ENCODE measurements at regions not wholly inside any gene's neighbourhood (a gene's known extent, or its start where the extent isn't known, plus 50 kb on each side); places are given as distances from the start of the nearest gene placed in this dataset.

DNA sequence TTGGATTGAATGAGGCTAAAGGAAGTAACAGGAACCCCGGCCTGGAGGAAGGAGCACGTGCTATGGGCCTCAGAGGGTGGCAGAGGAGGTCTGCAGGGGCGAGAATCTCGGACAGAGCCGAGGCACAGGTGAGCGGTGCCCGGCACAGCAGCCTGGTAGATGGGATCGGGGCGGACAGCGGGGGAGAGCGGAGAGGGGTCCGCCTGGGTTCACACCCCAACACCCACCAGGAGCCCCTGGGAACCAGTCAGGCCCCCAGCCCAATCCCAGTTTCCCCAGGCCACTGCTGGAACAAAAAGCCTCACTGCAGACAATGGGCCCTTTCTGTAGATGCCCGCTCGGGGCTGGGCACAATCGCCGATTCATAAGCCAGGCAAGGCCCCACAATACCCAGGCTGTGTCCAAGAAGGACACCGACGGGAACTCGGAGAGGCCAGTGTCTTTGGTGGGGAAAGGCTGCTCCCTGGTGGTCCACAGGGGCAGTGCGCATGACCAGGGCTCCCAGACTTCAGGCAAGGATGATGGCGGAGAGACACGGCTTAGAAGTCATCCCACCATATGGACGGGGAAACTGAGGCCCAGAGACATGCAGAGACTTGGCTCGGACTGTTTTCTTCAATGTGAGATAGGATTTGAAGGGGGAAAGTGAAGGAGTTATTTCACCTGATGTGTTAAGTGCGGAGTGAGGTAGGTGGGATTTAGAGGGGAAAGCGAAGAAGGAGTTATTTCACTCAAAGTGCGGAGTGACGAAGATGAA, 106.9 kb upstream of the GPR26 start:
- WGBS (ENCODE audit: extremely low coverage, insufficient read length, low lambda C conversion rate) = 100% methylated on average over 1 of the region's 28 CpGs
- Mint-ChIP-seq H3K36me3 (ENCODE audit: insufficient read depth in 1 of 3, low read depth in 3 of 3) (no peaks in the 10 kb centered on the region), H3K27ac (no peak overlapping the region)

More for the DNA sequence above, 106.9 kb upstream of the GPR26 start:
- Histone ChIP-seq H3T11ph (ENCODE audit: low read length) (no peak overlapping the region), H3K9ac (ENCODE audit: extremely low read depth, insufficient read length, low read length) (no peak overlapping the region), H3K4me1 (ENCODE audit: insufficient read depth, low read length) (no peaks in the 10 kb centered on the region), H3K79me2 (ENCODE audit: insufficient read depth, low read length) (no peaks in the 10 kb centered on the region), H4K20me1 (ENCODE audit: control insufficient read depth, insufficient read depth, insufficient read length) (no peaks in the 10 kb centered on the region), H4K8ac (replicated peaks; ENCODE audit: insufficient read length, low read depth, low read length) (no peak overlapping the region), H3K14ac (ENCODE audit: insufficient read depth, low read length) (no peak overlapping the region), H3K27me3 (ENCODE audit: insufficient read depth, low read length) (no peaks in the 10 kb centered on the region), H3K18ac (ENCODE audit: insufficient read length, low read depth, low read length) (no peak overlapping the region), H2AFZ (ENCODE audit: low read length) (no peak overlapping the region), H3K27ac (ENCODE audit: insufficient read length, low read depth, low read length) (no peak overlapping the region), H3K9me3 (ENCODE audit: control insufficient read depth, low read depth, low read length) (no peaks in the 10 kb centered on the region), H3K79me1 (ENCODE audit: insufficient read depth, low read depth, low read length, poor library complexity, severe bottlenecking) (no peaks in the 10 kb centered on the region), H2BK5ac (ENCODE audit: insufficient read length, low read length) (no peak overlapping the region), H3K56ac (ENCODE audit: insufficient read length, low read depth, low read length) (no peak overlapping the region), H2BK15ac (ENCODE audit: low read depth, low read length) (no peak overlapping the region), H4K91ac (ENCODE audit: insufficient read length, low read depth, low read length) (no peak overlapping the region), H3K4me2 (ENCODE audit: insufficient read depth, insufficient read length, low read length) (no peak overlapping the region), H3K23ac (ENCODE audit: insufficient read length, low read depth, low read length) (no peak overlapping the region), H2AK5ac (ENCODE audit: insufficient read length, low read length) (no peak overlapping the region), H2BK20ac (ENCODE audit: low read depth, low read length, poor library complexity, severe bottlenecking) (no peak overlapping the region), H3K4ac (ENCODE audit: low read depth, low read length) (no peak overlapping the region), H2BK120ac (ENCODE audit: low read depth, low read length, poor library complexity, severe bottlenecking) (no peak overlapping the region), H4K5ac (ENCODE audit: insufficient read length, low read depth, low read length) (no peak overlapping the region), H2BK12ac (ENCODE audit: insufficient read length, low read depth, low read length) (no peak overlapping the region), H3K23me2 (ENCODE audit: insufficient read length, low read depth, low read length, poor library complexity, severe bottlenecking) (no peaks in the 10 kb centered on the region)
- Mint-ChIP-seq H3K9me3 (no peaks in the 10 kb centered on the region; a peak in 1 of 5 replicates), H3K27me3 (ENCODE audit: low read depth) (peaks cover 9% of the 10 kb centered on the region), H3K4me3 (no peak overlapping the region), H3K4me1 (peaks cover 2 to 10% of the 10 kb centered on the region in 2 experiments; a peak in 1 of 4 replicates)
- peak; percentile 86 for DNase-seq
- TF ChIP-seq, protein P1, sequence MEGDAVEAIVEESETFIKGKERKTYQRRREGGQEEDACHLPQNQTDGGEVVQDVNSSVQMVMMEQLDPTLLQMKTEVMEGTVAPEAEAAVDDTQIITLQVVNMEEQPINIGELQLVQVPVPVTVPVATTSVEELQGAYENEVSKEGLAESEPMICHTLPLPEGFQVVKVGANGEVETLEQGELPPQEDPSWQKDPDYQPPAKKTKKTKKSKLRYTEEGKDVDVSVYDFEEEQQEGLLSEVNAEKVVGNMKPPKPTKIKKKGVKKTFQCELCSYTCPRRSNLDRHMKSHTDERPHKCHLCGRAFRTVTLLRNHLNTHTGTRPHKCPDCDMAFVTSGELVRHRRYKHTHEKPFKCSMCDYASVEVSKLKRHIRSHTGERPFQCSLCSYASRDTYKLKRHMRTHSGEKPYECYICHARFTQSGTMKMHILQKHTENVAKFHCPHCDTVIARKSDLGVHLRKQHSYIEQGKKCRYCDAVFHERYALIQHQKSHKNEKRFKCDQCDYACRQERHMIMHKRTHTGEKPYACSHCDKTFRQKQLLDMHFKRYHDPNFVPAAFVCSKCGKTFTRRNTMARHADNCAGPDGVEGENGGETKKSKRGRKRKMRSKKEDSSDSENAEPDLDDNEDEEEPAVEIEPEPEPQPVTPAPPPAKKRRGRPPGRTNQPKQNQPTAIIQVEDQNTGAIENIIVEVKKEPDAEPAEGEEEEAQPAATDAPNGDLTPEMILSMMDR (conservative IDR thresholded peaks at IDR 0.05) = peak; percentile 98

All from H9 (cell line).